Mesenchymal stem cell (in vitro differentiated cells and primary cell): ENCODE measurements at regions not wholly inside any gene's neighbourhood (a gene's known extent, or its start where the extent isn't known, plus 50 kb on each side); places are given as distances from the start of the nearest gene placed in this dataset.
"Not testable (repeated sequence)": the region's sequence is repeated elsewhere in the genome, so short reads cannot be mapped to it uniquely, and the experiment has no call there.

Experiments used
- DNase-seq: peaks from one replicate; pipeline ENCODE4 v3.0.0-alpha.2; 2013
- H2AFZ ChIP-seq: one replicate; pipeline ENCODE4 v1.6.1; 2013; ENCODE audit warnings: low read depth, mild to moderate bottlenecking, control low read depth, inconsistent platforms, low read length, moderate library complexity
- H2AK5ac ChIP-seq: 2 replicates; pipeline ENCODE4 v1.6.1; 2013; ENCODE audit warnings: low read length, moderate library complexity, mild to moderate bottlenecking, inconsistent platforms; ENCODE audit not compliant: severe bottlenecking
- H2BK120ac ChIP-seq: one replicate; pipeline ENCODE4 v1.6.1; 2013; ENCODE audit warnings: low read depth, mild to moderate bottlenecking, inconsistent platforms, low read length, moderate library complexity
- H2BK12ac ChIP-seq, 2 experiments: one replicate each; pipeline ENCODE4 v1.6.1; 2013; ENCODE audit warnings: inconsistent platforms in 2 of 2, low read length in 2 of 2, mild to moderate bottlenecking in 2 of 2, moderate library complexity in 2 of 2, control low read depth in 1 of 2
- H2BK15ac ChIP-seq: one replicate; pipeline ENCODE4 v1.6.1; 2013; ENCODE audit warnings: mild to moderate bottlenecking, low read depth, inconsistent platforms; ENCODE audit not compliant: poor library complexity, severe bottlenecking
- H2BK5ac ChIP-seq: 2 replicates; pipeline ENCODE4 v1.6.1; 2013; ENCODE audit warnings: low read depth, mild to moderate bottlenecking, low read length, control low read depth, inconsistent platforms; ENCODE audit not compliant: poor library complexity, severe bottlenecking
- H3K14ac ChIP-seq, 2 experiments: one replicate each; pipeline ENCODE4 v1.6.1; 2013; ENCODE audit warnings: inconsistent platforms in 2 of 2, low read length in 2 of 2, control low read depth in 1 of 2, mild to moderate bottlenecking in 1 of 2, moderate library complexity in 1 of 2
- H3K18ac ChIP-seq, 2 experiments: one replicate each; pipeline ENCODE4 v1.6.1; 2013; ENCODE audit warnings: inconsistent platforms in 2 of 2, low read length in 2 of 2, control low read depth in 1 of 2, low read depth in 1 of 2, mild to moderate bottlenecking in 1 of 2
- H3K23ac ChIP-seq, 2 experiments: one replicate each; pipeline ENCODE4 v1.6.1; 2013; ENCODE audit warnings: inconsistent platforms in 2 of 2, low read length in 2 of 2, mild to moderate bottlenecking in 2 of 2, moderate library complexity in 2 of 2, control low read depth in 1 of 2
- H3K27ac ChIP-seq: 2 replicates; pipeline ENCODE4 v1.5.1; 2013; ENCODE audit warnings: mild to moderate bottlenecking, moderate library complexity, low read length, control low read depth, inconsistent platforms; ENCODE audit not compliant: poor library complexity, severe bottlenecking
- H3K27me3 ChIP-seq, 2 experiments: 2 replicates each; pipeline versions ENCODE4 v1.6.1 to v1.7.0; 2013; ENCODE audit warnings: low read length in 2 of 2, mild to moderate bottlenecking in 2 of 2, moderate library complexity in 2 of 2, control low read depth in 1 of 2, inconsistent platforms in 1 of 2; ENCODE audit not compliant: control insufficient read depth in 1 of 2, insufficient read depth in 1 of 2
- H3K36me3 ChIP-seq, 2 experiments: 2 replicates each; pipeline versions ENCODE4 v1.6.1 to v1.7.0; 2013; ENCODE audit warnings: low read length in 2 of 2, control low read depth in 1 of 2, inconsistent platforms in 1 of 2, low read depth in 1 of 2, mild to moderate bottlenecking in 1 of 2; ENCODE audit not compliant: insufficient read depth in 2 of 2, control insufficient read depth in 1 of 2
- H3K4ac ChIP-seq, 2 experiments: one replicate each; pipeline ENCODE4 v1.6.1; 2013; ENCODE audit warnings: inconsistent platforms in 2 of 2, low read length in 2 of 2, mild to moderate bottlenecking in 2 of 2, moderate library complexity in 2 of 2, control low read depth in 1 of 2, low read depth in 1 of 2
- H3K4me1 ChIP-seq: 2 replicates; pipeline ENCODE4 v1.6.1; 2013; ENCODE audit warnings: low read depth, low read length, control low read depth; ENCODE audit not compliant: control insufficient read depth, insufficient read depth
- H3K4me2 ChIP-seq: 2 replicates; pipeline ENCODE4 v1.6.1; 2013; ENCODE audit warnings: low read length, mild to moderate bottlenecking, inconsistent platforms; ENCODE audit not compliant: poor library complexity, severe bottlenecking
- H3K4me3 ChIP-seq, 2 experiments: 2 replicates each; pipeline versions ENCODE4 v1.5.1 to v1.7.0; 2013; ENCODE audit warnings: low read length in 2 of 2, mild to moderate bottlenecking in 2 of 2, control low read depth in 1 of 2, low read depth in 1 of 2; ENCODE audit not compliant: insufficient read depth in 1 of 2
- H3K79me1 ChIP-seq: replicated peaks from 2 replicates; pipeline ENCODE4 v1.6.1; 2013; ENCODE audit warnings: mild to moderate bottlenecking, control low read depth, low read length, inconsistent platforms; ENCODE audit not compliant: poor library complexity, severe bottlenecking
- H3K9ac ChIP-seq: 2 replicates; pipeline ENCODE4 v1.7.0; 2013; ENCODE audit warnings: mild to moderate bottlenecking, low read length, moderate library complexity
- H3K9me3 ChIP-seq: 2 replicates; pipeline ENCODE4 v1.7.0; 2013; ENCODE audit warnings: mild to moderate bottlenecking, low read length; ENCODE audit not compliant: control insufficient read depth
- H4K8ac ChIP-seq: one replicate; pipeline ENCODE4 v1.6.1; 2013; ENCODE audit warnings: inconsistent platforms, mild to moderate bottlenecking, low read length, moderate library complexity
- H4K91ac ChIP-seq: one replicate; pipeline ENCODE4 v1.6.1; 2013; ENCODE audit warnings: mild to moderate bottlenecking, low read length, inconsistent platforms
- WGBS: methylation state at CpG from one replicate; pipeline ENCODE4 v1.1.7; 2013; ENCODE audit warnings: mixed read lengths; 5-methylcytosine and 5-hydroxymethylcytosine counted together

DNA sequence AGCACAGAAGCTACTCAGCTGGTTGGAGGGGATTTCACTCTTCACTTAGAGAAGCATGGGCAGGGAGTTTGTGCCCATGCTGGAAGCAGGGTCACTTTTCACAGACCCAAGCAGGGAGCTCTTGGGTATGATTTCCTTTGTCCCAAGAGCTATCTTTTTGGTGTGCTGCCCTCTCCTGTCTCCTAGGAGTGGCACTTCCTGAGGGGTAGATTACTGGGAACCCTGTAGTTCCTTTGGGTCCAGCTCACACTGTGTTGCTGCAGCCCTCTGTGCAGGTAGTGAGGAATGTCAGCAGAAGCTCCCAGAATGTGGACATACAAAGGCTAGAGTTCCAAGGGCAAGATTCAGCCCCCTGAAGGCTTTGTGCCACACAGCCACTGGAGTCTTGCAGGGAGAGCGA, 537.1 kb upstream of the ANO3 start:
- WGBS: 69% methylated on average over 1 of the region's 1 CpG

GRCh38 chr11:25816411-25816810, 515.5 kb upstream of the ANO3 start:
- H3K4me2 ChIP-seq: no peak overlapping the region
- no peak for DNase-seq
- H2BK120ac ChIP-seq: no peak overlapping the region
- H3K4me3 ChIP-seq: no peak overlapping the region
- WGBS: 83% methylated on average over 2 of the region's 3 CpGs
- H3K36me3 ChIP-seq: no peaks in the 10 kb centered on the region
- no peak overlapping the region for H3K9ac ChIP-seq
- H3K27ac ChIP-seq: no peak overlapping the region
- no peak overlapping the region for H4K91ac ChIP-seq
- no peak overlapping the region for H3K14ac ChIP-seq
- no peaks in the 10 kb centered on the region for H3K79me1 ChIP-seq
- H3K4me1 ChIP-seq: no peaks in the 10 kb centered on the region
- H2AK5ac ChIP-seq: no peak overlapping the region
- no peak overlapping the region for H4K8ac ChIP-seq
- peaks cover 4% of the 10 kb centered on the region for H3K9me3 ChIP-seq
- H3K27me3 ChIP-seq: no peaks in the 10 kb centered on the region
- no peak overlapping the region for H2BK5ac ChIP-seq
- no peak overlapping the region for H3K18ac ChIP-seq
- no peak overlapping the region for H3K23ac ChIP-seq
- H2AFZ ChIP-seq: no peak overlapping the region
- no peak overlapping the region for H2BK12ac ChIP-seq
- H3K4ac ChIP-seq: no peak overlapping the region
- H2BK15ac ChIP-seq: no peak overlapping the region

More for the DNA sequence above, 537.1 kb upstream of the ANO3 start:
- Histone ChIP-seq H3K4ac (no peak overlapping the region), H2AFZ (no peak overlapping the region), H2BK12ac (no peak overlapping the region), H4K8ac (no peak overlapping the region), H3K9me3 (no peaks in the 10 kb centered on the region), H3K79me1 (no peaks in the 10 kb centered on the region), H2BK5ac (no peak overlapping the region), H2BK120ac (no peak overlapping the region), H3K18ac (no peak overlapping the region), H3K14ac (no peak overlapping the region), H2BK15ac (no peak overlapping the region), H4K91ac (no peak overlapping the region), H3K9ac (no peak overlapping the region), H3K23ac (no peak overlapping the region), H3K4me3 (no peak overlapping the region), H3K4me2 (no peak overlapping the region), H3K36me3 (no peaks in the 10 kb centered on the region), H3K27ac (no peak overlapping the region), H2AK5ac (no peak overlapping the region), H3K27me3 (no peaks in the 10 kb centered on the region), H3K4me1 (no peaks in the 10 kb centered on the region)
- no peak for DNase-seq

DNA sequence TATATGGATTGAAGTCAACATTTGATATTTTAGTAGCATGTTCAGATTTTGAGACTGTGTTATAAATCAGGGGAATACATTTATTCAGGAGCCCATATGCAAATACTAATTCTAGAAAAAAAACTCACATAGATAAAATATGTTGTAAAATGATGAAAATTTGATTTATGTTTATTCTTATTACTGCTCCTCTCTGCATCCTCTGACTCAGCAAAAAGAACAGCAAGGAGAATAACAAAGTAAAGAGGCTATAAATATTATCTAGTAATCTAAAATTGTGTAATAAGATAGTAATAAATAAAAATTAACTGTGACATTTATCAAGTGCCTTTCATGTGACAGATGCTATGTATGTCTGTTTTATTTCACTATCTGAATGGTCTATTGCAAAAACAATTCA, 507.2 kb upstream of the ANO3 start:
- no peak for DNase-seq
- Histone ChIP-seq H3K4me2 (no peak overlapping the region), H2BK120ac (no peak overlapping the region), H3K27me3 (no peaks in the 10 kb centered on the region), H2BK5ac (no peak overlapping the region), H3K79me1 (no peaks in the 10 kb centered on the region), H3K27ac (no peak overlapping the region), H4K8ac (no peak overlapping the region), H3K14ac (no peak overlapping the region), H2BK15ac (no peak overlapping the region), H3K4ac (no peak overlapping the region), H3K9ac (no peak overlapping the region), H3K23ac (no peak overlapping the region), H3K36me3 (no peaks in the 10 kb centered on the region), H3K9me3 (peaks cover 6% of the 10 kb centered on the region), H3K4me1 (no peaks in the 10 kb centered on the region), H4K91ac (no peak overlapping the region), H2BK12ac (no peak overlapping the region), H2AK5ac (no peak overlapping the region), H3K18ac (no peak overlapping the region), H2AFZ (no peak overlapping the region), H3K4me3 (no peak overlapping the region)

DNA sequence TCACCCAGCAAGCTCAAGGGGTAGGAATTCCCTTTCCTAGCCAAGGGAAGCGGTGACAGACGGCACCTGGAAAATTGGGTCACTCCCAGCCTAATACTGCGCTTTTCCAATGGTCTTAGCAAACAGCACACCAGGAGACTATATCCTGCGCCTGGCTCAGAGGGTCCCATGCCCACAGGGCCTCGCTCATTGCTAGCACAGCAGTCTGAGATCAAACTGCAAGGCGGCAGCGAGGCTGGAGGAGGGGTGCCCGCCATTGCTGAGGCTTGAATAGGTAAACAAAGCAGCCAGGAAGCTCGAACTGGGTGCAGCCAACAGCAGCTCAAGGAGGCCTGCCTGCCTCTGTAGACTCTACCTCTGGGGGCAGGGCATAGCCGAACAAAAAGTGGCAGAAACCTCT, 500.4 kb upstream of the ANO3 start:
- 84% methylated on average over 8 of the region's 10 CpGs for WGBS
- not testable (repeated sequence) for H3K4me3 ChIP-seq, H4K91ac ChIP-seq, H3K4ac ChIP-seq, DNase-seq, H3K14ac ChIP-seq, H3K4me2 ChIP-seq, H4K8ac ChIP-seq, H3K27me3 ChIP-seq, H3K23ac ChIP-seq, H2BK15ac ChIP-seq, H3K9me3 ChIP-seq, H3K27ac ChIP-seq, H2BK5ac ChIP-seq, H2AFZ ChIP-seq, H3K4me1 ChIP-seq, H3K18ac ChIP-seq, H3K79me1 ChIP-seq, H2BK120ac ChIP-seq, H3K36me3 ChIP-seq, H3K9ac ChIP-seq, H2BK12ac ChIP-seq, H2AK5ac ChIP-seq
